Breast epithelium (tissue), 4 donors: ENCODE measurements at regions not wholly inside any gene's neighbourhood (a gene's known extent, or its start where the extent isn't known, plus 50 kb on each side); places are given as distances from the start of the nearest gene placed in this dataset.

Source experiments
- DNase-seq, 2 donors: peaks; one replicate each; pipeline ENCODE4 v3.0.0-alpha.2; 2019; ENCODE audit warnings: low spot score in 2 of 2
- H3K27ac ChIP-seq, 2 donors: fragments of 200-600 bp; sonication (generic) in 1 of 2; one replicate each; pipeline ENCODE4 v1.5.1; 2016 to 2019; ENCODE audit warnings: mild to moderate bottlenecking in 1 of 2
- H3K27me3 ChIP-seq, 2 donors: fragments of 200-600 bp; sonication (generic) in 1 of 2; one replicate each; pipeline versions ENCODE4 v1.5.1 to v1.6.0; 2017 to 2019; ENCODE audit warnings: control low read depth in 1 of 2, mild to moderate bottlenecking in 1 of 2
- H3K36me3 ChIP-seq: fragments of 200-600 bp; one replicate; pipeline ENCODE4 v1.5.1; 2019
- H3K4me1 ChIP-seq, 2 donors: fragments of 200-600 bp; sonication (generic); one replicate each; pipeline ENCODE4 v1.5.1; 2016 to 2019; ENCODE audit warnings: control low read depth in 1 of 2
- H3K4me3 ChIP-seq, 3 donors: fragments of 200-600 bp; sonication (generic); 1 replicate in 2 of 3; 2 replicates in 1 of 3; pipeline ENCODE4 v1.5.1; 2016 to 2019; ENCODE audit warnings: mild to moderate bottlenecking in 3 of 3, moderate library complexity in 2 of 3
- H3K9me3 ChIP-seq, 2 donors: fragments of 200-600 bp; sonication (generic) in 1 of 2; one replicate each; pipeline ENCODE4 v1.5.1; 2016 to 2019; ENCODE audit warnings: control low read depth in 1 of 2
- CTCF ChIP-seq, 3 donors: fragments of 450-650 bp; IDR thresholded peaks; one replicate each; pipeline ENCODE4 v1.5.1; 2016 to 2017; ENCODE audit warnings: antibody characterized with exemption in 3 of 3, mild to moderate bottlenecking in 3 of 3, moderate library complexity in 3 of 3
- POLR2A ChIP-seq: fragments of 450-650 bp; IDR thresholded peaks from one replicate; pipeline ENCODE4 v1.6.1; 2016; ENCODE audit warnings: antibody characterized with exemption, mild to moderate bottlenecking, moderate library complexity
- POLR2AphosphoS5 ChIP-seq, 3 donors: sonication (generic); formaldehyde crosslinking; IDR thresholded peaks; one replicate each; pipeline ENCODE4 v1.6.1; 2017; ENCODE audit warnings: antibody characterized with exemption in 3 of 3
- intact Hi-C: fragments of 100-400 bp; cut with DNase I; formaldehyde crosslinking; loops from one replicate; pipeline ENCODE4 v1.15.1; 2023; ENCODE audit warnings: low total_unique reads

GRCh38 chr3:193048127-193048526 lies 130.5 kb upstream of the MB21D2 start:
- DNase-seq, result no peak
- no peaks in the 10 kb centered on the region for H3K36me3 ChIP-seq
- no peaks in the 10 kb centered on the region for H3K27me3 ChIP-seq
- no peaks in the 10 kb centered on the region for H3K9me3 ChIP-seq
- no peak overlapping the region for H3K4me3 ChIP-seq
- TF ChIP-seq POLR2AphosphoS5 (IDR thresholded peaks at IDR 0.05) (no peak), POLR2A (no peak)
- no peaks in the 10 kb centered on the region for H3K4me1 ChIP-seq
- no peak overlapping the region for H3K27ac ChIP-seq
- intact Hi-C loops, result no loop called here

- DNase-seq, result no peak
- intact Hi-C loops, result no loop called here
- no peak for TF ChIP-seq CTCF (IDR thresholded peaks at IDR 0.05)
- TF ChIP-seq POLR2A, result no peak
- TF ChIP-seq POLR2AphosphoS5 (IDR thresholded peaks at IDR 0.05), result no peak
Measured at GRCh38 chr3:193049935-193050334, 132.3 kb upstream of the MB21D2 start.

GRCh38 chr3:193051314-193051713 lies 133.7 kb upstream of the MB21D2 start:
- no peak for DNase-seq
- H3K9me3 ChIP-seq, result no peaks in the 10 kb centered on the region
- no peaks in the 10 kb centered on the region for H3K4me1 ChIP-seq
- no peak overlapping the region for H3K27ac ChIP-seq
- TF ChIP-seq POLR2A (no peak), CTCF (IDR thresholded peaks at IDR 0.05) (no peak), POLR2AphosphoS5 (IDR thresholded peaks at IDR 0.05) (no peak)
- H3K36me3 ChIP-seq, result no peaks in the 10 kb centered on the region
- intact Hi-C loops, result no loop called here
- no peaks in the 10 kb centered on the region for H3K27me3 ChIP-seq
- no peak overlapping the region for H3K4me3 ChIP-seq

More at GRCh38 chr3:193049935-193050334, 132.3 kb upstream of the MB21D2 start:
- H3K4me1 ChIP-seq, result no peaks in the 10 kb centered on the region
- H3K36me3 ChIP-seq, result no peaks in the 10 kb centered on the region
- H3K9me3 ChIP-seq, result no peaks in the 10 kb centered on the region
- H3K27me3 ChIP-seq, result no peaks in the 10 kb centered on the region
- H3K4me3 ChIP-seq, result no peak overlapping the region
- no peak overlapping the region for H3K27ac ChIP-seq

GRCh38 chr3:193052354-193053045 lies 134.8 kb upstream of the MB21D2 start:
- Histone ChIP-seq H3K36me3 (no peaks in the 10 kb centered on the region), H3K9me3 (no peaks in the 10 kb centered on the region), H3K4me3 (no peak overlapping the region), H3K4me1 (no peaks in the 10 kb centered on the region), H3K27ac (no peak overlapping the region), H3K27me3 (no peaks in the 10 kb centered on the region)
- DNase-seq, result no peak
- intact Hi-C loops, result no loop called here
- no peak for TF ChIP-seq POLR2A

- DNase-seq, result no peak
- TF ChIP-seq POLR2A (no peak), POLR2AphosphoS5 (IDR thresholded peaks at IDR 0.05) (no peak)
- H3K4me3 ChIP-seq, result no peak overlapping the region
- no peaks in the 10 kb centered on the region for H3K4me1 ChIP-seq
- intact Hi-C loops, result no loop called here
- H3K9me3 ChIP-seq, result no peaks in the 10 kb centered on the region
- H3K27me3 ChIP-seq, result no peaks in the 10 kb centered on the region
- no peaks in the 10 kb centered on the region for H3K36me3 ChIP-seq
- H3K27ac ChIP-seq, result no peak overlapping the region
Measured at GRCh38 chr3:193053046-193053435, 135.4 kb upstream of the MB21D2 start.

GRCh38 chr3:193055352-193055751 lies 137.7 kb upstream of the MB21D2 start:
- no peak overlapping the region for H3K27ac ChIP-seq
- intact Hi-C loops, result no loop called here
- no peaks in the 10 kb centered on the region for H3K9me3 ChIP-seq
- no peak overlapping the region for H3K4me3 ChIP-seq
- H3K36me3 ChIP-seq, result no peaks in the 10 kb centered on the region
- H3K4me1 ChIP-seq, result no peaks in the 10 kb centered on the region
- TF ChIP-seq CTCF (IDR thresholded peaks at IDR 0.05) (no peak), POLR2A (no peak), POLR2AphosphoS5 (IDR thresholded peaks at IDR 0.05) (no peak)
- no peak for DNase-seq
- no peaks in the 10 kb centered on the region for H3K27me3 ChIP-seq

GRCh38 chr3:193057616-193058015 lies 140.0 kb upstream of the MB21D2 start:
- Histone ChIP-seq H3K27me3 (no peaks in the 10 kb centered on the region), H3K4me1 (no peaks in the 10 kb centered on the region), H3K4me3 (no peak overlapping the region), H3K9me3 (no peaks in the 10 kb centered on the region), H3K27ac (no peak overlapping the region), H3K36me3 (no peaks in the 10 kb centered on the region)
- no peak for DNase-seq
- intact Hi-C loops, result no loop called here
- no peak for TF ChIP-seq CTCF (IDR thresholded peaks at IDR 0.05)
- no peak for TF ChIP-seq POLR2A
- TF ChIP-seq POLR2AphosphoS5 (IDR thresholded peaks at IDR 0.05), result no peak
